CD14-positive monocyte (primary cell): ENCODE measurements at regions not wholly inside any gene's neighbourhood (a gene's known extent, or its start where the extent isn't known, plus 50 kb on each side); places are given as distances from the start of the nearest gene placed in this dataset.

ENCODE experiments used
- DNase-seq, 3 donors: peaks; one replicate each; pipeline ENCODE4 v3.0.0-alpha.2; 2011 to 2022
- H2AFZ ChIP-seq: 2 replicates; pipeline ENCODE4 v1.6.0; 2012; ENCODE audit warnings: mild to moderate bottlenecking, low read depth, low read length, inconsistent platforms; ENCODE audit not compliant: insufficient read depth, poor library complexity, severe bottlenecking
- H3K27ac ChIP-seq, 2 donors: 1 replicate in 1 of 2; 2 replicates in 1 of 2; pipeline ENCODE4 v1.5.1; 2012 to 2013; ENCODE audit warnings: low read length in 2 of 2, control low read depth in 1 of 2, inconsistent platforms in 1 of 2, low read depth in 1 of 2, mild to moderate bottlenecking in 1 of 2
- H3K27me3 ChIP-seq, 2 donors: one replicate each; pipeline versions ENCODE4 v1.6.0 to v1.6.1; 2011 to 2013; ENCODE audit warnings: low read length in 2 of 2; ENCODE audit not compliant: control insufficient read depth in 2 of 2, insufficient read depth in 2 of 2
- H3K36me3 ChIP-seq, 2 donors: replicated peaks in 1 of 2; 1 replicate in 1 of 2; 2 replicates in 1 of 2; pipeline versions ENCODE4 v1.5.1 to v1.6.1; 2012 to 2013; ENCODE audit warnings: low read length in 2 of 2, control low read depth in 1 of 2, inconsistent platforms in 1 of 2, mild to moderate bottlenecking in 1 of 2; ENCODE audit not compliant: insufficient read depth in 2 of 2, control insufficient read depth in 1 of 2
- H3K4me1 ChIP-seq, 2 donors: 1 replicate in 1 of 2; 2 replicates in 1 of 2; pipeline versions ENCODE4 v1.5.1 to v1.6.1; 2012 to 2013; ENCODE audit warnings: low read length in 2 of 2, control low read depth in 1 of 2, inconsistent platforms in 1 of 2, mild to moderate bottlenecking in 1 of 2, moderate library complexity in 1 of 2; ENCODE audit not compliant: insufficient read depth in 2 of 2, control insufficient read depth in 1 of 2
- H3K4me2 ChIP-seq: replicated peaks from 2 replicates; pipeline ENCODE3; 2012; ENCODE audit warnings: low read length, moderate library complexity, mild to moderate bottlenecking; ENCODE audit not compliant: poor library complexity, severe bottlenecking; ENCODE audit errors: extremely low read depth
- H3K4me3 ChIP-seq, 3 experiments: fragments of 200-600 bp in 1 of 3; sonication (generic) in 1 of 3; replicated peaks in 1 of 3; 1 replicate in 2 of 3; 2 replicates in 1 of 3; pipeline ENCODE4 v1.5.1; 2011 to 2013; ENCODE audit warnings: low read length in 3 of 3, mild to moderate bottlenecking in 3 of 3, control low read depth in 2 of 3, low read depth in 2 of 3, inconsistent platforms in 1 of 3, moderate library complexity in 1 of 3
- H3K79me2 ChIP-seq: 2 replicates; pipeline ENCODE4 v1.6.0; 2012; ENCODE audit warnings: mild to moderate bottlenecking, control low read depth, inconsistent platforms, low read length, moderate library complexity; ENCODE audit not compliant: insufficient read depth
- H3K9ac ChIP-seq: 2 replicates; pipeline ENCODE4 v1.6.0; 2017; ENCODE audit warnings: low read length, mild to moderate bottlenecking; ENCODE audit not compliant: insufficient read depth, poor library complexity, severe bottlenecking
- H3K9me3 ChIP-seq, 2 donors: replicated peaks in 1 of 2; 1 replicate in 1 of 2; 2 replicates in 1 of 2; pipeline versions ENCODE4 v1.5.1 to v1.6.1; 2012 to 2013; ENCODE audit warnings: low read length in 2 of 2, control low read depth in 1 of 2; ENCODE audit not compliant: control insufficient read depth in 1 of 2, insufficient read depth in 1 of 2
- H4K20me1 ChIP-seq: 2 replicates; pipeline ENCODE4 v1.6.0; 2012; ENCODE audit warnings: mild to moderate bottlenecking, low read length, control low read depth, moderate library complexity; ENCODE audit not compliant: insufficient read depth
- H3K27ac Mint-ChIP-seq, 7 donors: one replicate each; pipeline ENCODE4 v1.8.0; 2020; ENCODE audit warnings: mild to moderate bottlenecking in 7 of 7, mixed read lengths in 7 of 7, moderate library complexity in 6 of 7, inconsistent platforms in 2 of 7
- H3K27me3 Mint-ChIP-seq, 3 donors: one replicate each; pipeline ENCODE4 v1.8.0; 2021 to 2022; ENCODE audit warnings: low read depth in 3 of 3, mild to moderate bottlenecking in 3 of 3, mixed read lengths in 3 of 3, moderate library complexity in 3 of 3, inconsistent platforms in 1 of 3
- H3K36me3 Mint-ChIP-seq, 2 donors: one replicate each; pipeline ENCODE4 v1.8.0; 2020; ENCODE audit warnings: mixed read lengths in 2 of 2, inconsistent platforms in 1 of 2, mild to moderate bottlenecking in 1 of 2
- H3K4me1 Mint-ChIP-seq: one replicate; pipeline ENCODE4 v1.8.0; 2020; ENCODE audit warnings: mild to moderate bottlenecking, mixed read lengths
- H3K4me3 Mint-ChIP-seq, 2 donors: one replicate each; pipeline ENCODE4 v1.8.0; 2020; ENCODE audit warnings: mild to moderate bottlenecking in 2 of 2, mixed read lengths in 2 of 2, moderate library complexity in 1 of 2
- H3K9me3 Mint-ChIP-seq, 7 donors: one replicate each; pipeline ENCODE4 v1.8.0; 2020 to 2022; ENCODE audit warnings: mixed read lengths in 7 of 7, mild to moderate bottlenecking in 6 of 7, moderate library complexity in 6 of 7, inconsistent platforms in 2 of 7
- CTCF ChIP-seq: fragments of 200-600 bp; IDR thresholded peaks from one replicate; pipeline ENCODE4 v1.8.0; 2022; ENCODE audit warnings: antibody characterized with exemption, mild to moderate bottlenecking
- WGBS: methylation state at CpG from one replicate; pipeline ENCODE4 v1.1.5; 2013; ENCODE audit warnings: missing lambda C conversion rate; ENCODE audit not compliant: insufficient coverage; 5-methylcytosine and 5-hydroxymethylcytosine counted together
- intact Hi-C, 2 donors: fragments of 100-400 bp; cut with micrococcal nuclease; formaldehyde crosslinking; loops; one replicate each; pipeline versions ENCODE4 v1.15.0 to v1.15.1; 2023

GRCh38 chr5:112549127-112549526, 130.1 kb upstream of the EPB41L4A start:
- Mint-ChIP-seq H3K27me3 (peaks cover 0 to 15% (median 4%) of the 10 kb centered on the region in 3 donors), H3K4me3 (peak overlapping the region in 1 of 2 donors; percentile 5), H3K36me3 (no peaks in the 10 kb centered on the region), H3K27ac (peak overlapping the region in 1 of 7 donors; percentile 18), H3K4me1 (no peaks in the 10 kb centered on the region), H3K9me3 (peaks cover 0 to 3% (median 0%) of the 10 kb centered on the region in 7 donors)
- H3K79me2 ChIP-seq: no peaks in the 10 kb centered on the region
- H3K4me1 ChIP-seq: no peaks in the 10 kb centered on the region
- peaks cover 0 to 2% of the 10 kb centered on the region in 2 donors for H3K27me3 ChIP-seq
- no peaks in the 10 kb centered on the region for H3K36me3 ChIP-seq
- no peak overlapping the region for H3K4me3 ChIP-seq
- DNase-seq: no peak
- no peak overlapping the region for H3K27ac ChIP-seq
- H3K9me3 ChIP-seq: no peaks in the 10 kb centered on the region
- no peak for TF ChIP-seq CTCF
- no peaks in the 10 kb centered on the region for H4K20me1 ChIP-seq
- H3K4me2 ChIP-seq: no peak overlapping the region
- 85% methylated on average over 4 of the region's 4 CpGs for WGBS
- peak overlapping the region; percentile 15 for H2AFZ ChIP-seq
- H3K9ac ChIP-seq: no peak overlapping the region
- intact Hi-C loops: no loop called here

- Mint-ChIP-seq H3K4me3 (no peak overlapping the region), H3K36me3 (no peaks in the 10 kb centered on the region), H3K27me3 (peaks cover 0 to 15% (median 4%) of the 10 kb centered on the region in 3 donors), H3K9me3 (peaks cover 0 to under 1% (median 0%) of the 10 kb centered on the region in 7 donors), H3K4me1 (no peaks in the 10 kb centered on the region), H3K27ac (no peak overlapping the region)
- H3K27me3 ChIP-seq: peaks cover 0 to 2% of the 10 kb centered on the region in 2 donors
- no peaks in the 10 kb centered on the region for H3K4me1 ChIP-seq
- no peak overlapping the region for H3K4me3 ChIP-seq
- WGBS: no CpG with 5 or more reads among the region's 2 CpGs
- H3K4me2 ChIP-seq: no peak overlapping the region
- TF ChIP-seq CTCF: no peak
- intact Hi-C loops: loop anchor here in 1 of 2 donors (5.0 kb wide), 1 partner anchor 208 kb away; no protein-coding TSS in a partner anchor
- no peaks in the 10 kb centered on the region for H3K36me3 ChIP-seq
- no peaks in the 10 kb centered on the region for H3K79me2 ChIP-seq
- H4K20me1 ChIP-seq: no peaks in the 10 kb centered on the region
- peak overlapping the region; percentile 15 for H2AFZ ChIP-seq
- H3K9ac ChIP-seq: no peak overlapping the region
- no peak for DNase-seq
- no peaks in the 10 kb centered on the region for H3K9me3 ChIP-seq
- H3K27ac ChIP-seq: no peak overlapping the region
Measured at GRCh38 chr5:112549605-112550166, 130.6 kb upstream of the EPB41L4A start.
